Liver (tissue), 8 donors: ENCODE measurements at regions not wholly inside any gene's neighbourhood (a gene's known extent, or its start where the extent isn't known, plus 50 kb on each side); places are given as distances from the start of the nearest gene placed in this dataset.

Experiments used
- DNase-seq: peaks from one replicate; pipeline ENCODE4 v3.0.0-alpha.2; 2017; ENCODE audit warnings: low spot score
- H3K27ac ChIP-seq, 2 donors: one replicate each; pipeline ENCODE4 v1.7.0; 2013; ENCODE audit warnings: inconsistent platforms in 2 of 2, low read length in 2 of 2, control low read depth in 1 of 2, low read depth in 1 of 2, mild to moderate bottlenecking in 1 of 2
- H3K27me3 ChIP-seq, 4 donors: one replicate each; pipeline versions ENCODE4 v1.6.1 to v1.7.0; 2013; ENCODE audit warnings: low read length in 3 of 4, inconsistent platforms in 1 of 4, mild to moderate bottlenecking in 1 of 4, moderate library complexity in 1 of 4; ENCODE audit not compliant: control insufficient read depth in 4 of 4, insufficient read depth in 4 of 4
- H3K36me3 ChIP-seq, 4 donors: one replicate each; pipeline versions ENCODE4 v1.6.1 to v1.7.0; 2013; ENCODE audit warnings: low read length in 3 of 4, mild to moderate bottlenecking in 3 of 4, low read depth in 1 of 4, moderate library complexity in 1 of 4; ENCODE audit not compliant: control insufficient read depth in 4 of 4, insufficient read depth in 3 of 4
- H3K4me1 ChIP-seq, 4 donors: one replicate each; pipeline versions ENCODE4 v1.6.1 to v1.7.0; 2013; ENCODE audit warnings: low read length in 3 of 4, mild to moderate bottlenecking in 3 of 4, moderate library complexity in 1 of 4; ENCODE audit not compliant: control insufficient read depth in 4 of 4, insufficient read depth in 4 of 4
- H3K4me3 ChIP-seq, 3 donors: one replicate each; pipeline versions ENCODE4 v1.6.1 to v1.7.0; 2013; ENCODE audit warnings: low read length in 3 of 3, control low read depth in 1 of 3, low read depth in 1 of 3, mild to moderate bottlenecking in 1 of 3
- H3K9ac ChIP-seq, 2 donors: one replicate each; pipeline ENCODE4 v1.7.0; 2013; ENCODE audit warnings: low read length in 2 of 2, mild to moderate bottlenecking in 2 of 2, moderate library complexity in 2 of 2, control low read depth in 1 of 2, low read depth in 1 of 2
- H3K9me3 ChIP-seq, 4 donors: one replicate each; pipeline versions ENCODE4 v1.6.1 to v1.7.0; 2013; ENCODE audit warnings: low read length in 3 of 4; ENCODE audit not compliant: control insufficient read depth in 4 of 4
- ATF3 ChIP-seq: IDR thresholded peaks from 2 replicates; pipeline ENCODE4 v1.6.1; 2016; ENCODE audit warnings: antibody characterized with exemption
- EGR1 ChIP-seq, 2 donors: IDR thresholded peaks; 2 replicates each; pipeline ENCODE4 v1.6.1; 2016 to 2018; ENCODE audit warnings: antibody characterized with exemption in 2 of 2, low read depth in 2 of 2
- FOXA1 ChIP-seq: IDR thresholded peaks from 2 replicates; pipeline ENCODE4 v1.6.1; 2016; ENCODE audit warnings: antibody characterized with exemption
- FOXA2 ChIP-seq: IDR thresholded peaks from 2 replicates; pipeline ENCODE4 v1.6.1; 2016; ENCODE audit warnings: antibody characterized with exemption
- GABPA ChIP-seq, 2 donors: IDR thresholded peaks in 1 of 2; conservative IDR thresholded peaks in 1 of 2; 2 replicates each; pipeline ENCODE4 v1.6.1; 2016; ENCODE audit warnings: antibody characterized with exemption in 2 of 2, mild to moderate bottlenecking in 1 of 2, moderate library complexity in 1 of 2
- HNF4A ChIP-seq, 2 donors: conservative IDR thresholded peaks; 2 replicates each; pipeline ENCODE4 v1.6.1; 2016; ENCODE audit warnings: antibody characterized with exemption in 2 of 2, mild to moderate bottlenecking in 2 of 2
- HNF4G ChIP-seq: IDR thresholded peaks from 2 replicates; pipeline ENCODE4 v1.6.1; 2016; ENCODE audit warnings: antibody characterized with exemption
- RAD21 ChIP-seq, 2 donors: IDR thresholded peaks; 2 replicates each; pipeline ENCODE4 v1.6.1; 2016; ENCODE audit warnings: antibody characterized with exemption in 2 of 2, mild to moderate bottlenecking in 2 of 2
- REST ChIP-seq: IDR thresholded peaks from 2 replicates; pipeline ENCODE4 v1.6.1; 2016; ENCODE audit warnings: antibody characterized with exemption, mild to moderate bottlenecking
- RXRA ChIP-seq, 2 donors: IDR thresholded peaks; 2 replicates each; pipeline ENCODE4 v1.6.1; 2017 to 2018; ENCODE audit warnings: antibody characterized with exemption in 2 of 2, mild to moderate bottlenecking in 1 of 2
- SP1 ChIP-seq: IDR thresholded peaks from 2 replicates; pipeline ENCODE4 v1.6.1; 2018; ENCODE audit warnings: antibody characterized with exemption, mild to moderate bottlenecking
- TAF1 ChIP-seq: conservative IDR thresholded peaks from 2 replicates; pipeline ENCODE4 v1.6.1; 2016; ENCODE audit warnings: antibody characterized with exemption, mild to moderate bottlenecking
- YY1 ChIP-seq: IDR thresholded peaks from 2 replicates; pipeline ENCODE4 v1.6.1; 2016; ENCODE audit warnings: antibody characterized with exemption, mild to moderate bottlenecking
- WGBS: extraction: QIAGEN DNeasy Blood & Tissue Kit; methylation state at CpG from one replicate; pipeline ENCODE4 v1.1.7; 2013; 5-methylcytosine and 5-hydroxymethylcytosine counted together
- TF ChIP-seq, protein P1 (sequence below): fragments of 150-350 bp; IDR thresholded peaks from 2 replicates; pipeline ENCODE4 v1.5.1; 2017; ENCODE audit warnings: improper control_type of control experiment, low read depth, low read length; ENCODE audit not compliant: missing input control
- TF ChIP-seq, protein P2 (sequence below): IDR thresholded peaks from 2 replicates; pipeline ENCODE4 v1.6.1; 2016; ENCODE audit warnings: antibody characterized with exemption
- TF ChIP-seq, protein P3 (sequence below): IDR thresholded peaks from 2 replicates; pipeline ENCODE4 v1.6.1; 2016; ENCODE audit warnings: antibody characterized with exemption
- donor health status: healthy.
- donor health status: healthy.
- donor health status: healthy.
- donor health status: healthy.
- donor health status: healthy.

DNA sequence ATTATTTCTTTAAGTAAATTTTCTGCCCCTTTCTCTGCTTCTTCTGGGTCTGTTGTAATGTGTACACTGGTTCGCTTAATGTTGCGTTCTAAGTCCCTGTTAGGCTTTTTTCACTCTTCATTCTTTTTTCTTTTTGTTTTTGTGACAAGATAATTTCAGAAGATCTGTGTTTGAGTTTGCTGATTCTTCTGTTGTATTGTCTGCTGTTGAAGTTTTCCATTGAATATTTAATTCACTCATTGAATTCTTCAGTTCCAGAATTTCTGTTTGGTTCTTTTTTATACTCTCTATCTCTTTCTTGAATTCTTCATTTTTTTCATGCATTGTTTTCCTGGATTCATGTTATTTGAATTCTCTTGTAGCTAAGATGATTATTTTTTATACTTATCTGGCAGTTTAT, 66.3 kb upstream of the NUDT6 start:
- no peak for DNase-seq
- Histone ChIP-seq H3K27me3 (no peaks in the 10 kb centered on the region), H3K9ac (no peak overlapping the region), H3K27ac (no peak overlapping the region), H3K4me3 (no peak overlapping the region), H3K36me3 (peaks cover 0 to 4% (median 2%) of the 10 kb centered on the region in 4 donors), H3K4me1 (no peaks in the 10 kb centered on the region), H3K9me3 (peaks cover 0 to 3% (median 0%) of the 10 kb centered on the region in 4 donors)
- TF ChIP-seq FOXA1: no peak
- TF ChIP-seq, protein P1, sequence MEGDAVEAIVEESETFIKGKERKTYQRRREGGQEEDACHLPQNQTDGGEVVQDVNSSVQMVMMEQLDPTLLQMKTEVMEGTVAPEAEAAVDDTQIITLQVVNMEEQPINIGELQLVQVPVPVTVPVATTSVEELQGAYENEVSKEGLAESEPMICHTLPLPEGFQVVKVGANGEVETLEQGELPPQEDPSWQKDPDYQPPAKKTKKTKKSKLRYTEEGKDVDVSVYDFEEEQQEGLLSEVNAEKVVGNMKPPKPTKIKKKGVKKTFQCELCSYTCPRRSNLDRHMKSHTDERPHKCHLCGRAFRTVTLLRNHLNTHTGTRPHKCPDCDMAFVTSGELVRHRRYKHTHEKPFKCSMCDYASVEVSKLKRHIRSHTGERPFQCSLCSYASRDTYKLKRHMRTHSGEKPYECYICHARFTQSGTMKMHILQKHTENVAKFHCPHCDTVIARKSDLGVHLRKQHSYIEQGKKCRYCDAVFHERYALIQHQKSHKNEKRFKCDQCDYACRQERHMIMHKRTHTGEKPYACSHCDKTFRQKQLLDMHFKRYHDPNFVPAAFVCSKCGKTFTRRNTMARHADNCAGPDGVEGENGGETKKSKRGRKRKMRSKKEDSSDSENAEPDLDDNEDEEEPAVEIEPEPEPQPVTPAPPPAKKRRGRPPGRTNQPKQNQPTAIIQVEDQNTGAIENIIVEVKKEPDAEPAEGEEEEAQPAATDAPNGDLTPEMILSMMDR: no peak
- no peak for TF ChIP-seq ATF3
- no peak for TF ChIP-seq FOXA2
- no peak for TF ChIP-seq SP1
- TF ChIP-seq YY1: no peak
- no peak for TF ChIP-seq EGR1 (IDR thresholded peaks at IDR 0.05; ENCODE audit: low read depth in 2 of 2)
- TF ChIP-seq HNF4G: no peak
- no peak for TF ChIP-seq HNF4A (conservative IDR thresholded peaks at IDR 0.05)
- no peak for TF ChIP-seq RAD21 (IDR thresholded peaks at IDR 0.05)
- no peak for TF ChIP-seq TAF1
- TF ChIP-seq, protein P2, sequence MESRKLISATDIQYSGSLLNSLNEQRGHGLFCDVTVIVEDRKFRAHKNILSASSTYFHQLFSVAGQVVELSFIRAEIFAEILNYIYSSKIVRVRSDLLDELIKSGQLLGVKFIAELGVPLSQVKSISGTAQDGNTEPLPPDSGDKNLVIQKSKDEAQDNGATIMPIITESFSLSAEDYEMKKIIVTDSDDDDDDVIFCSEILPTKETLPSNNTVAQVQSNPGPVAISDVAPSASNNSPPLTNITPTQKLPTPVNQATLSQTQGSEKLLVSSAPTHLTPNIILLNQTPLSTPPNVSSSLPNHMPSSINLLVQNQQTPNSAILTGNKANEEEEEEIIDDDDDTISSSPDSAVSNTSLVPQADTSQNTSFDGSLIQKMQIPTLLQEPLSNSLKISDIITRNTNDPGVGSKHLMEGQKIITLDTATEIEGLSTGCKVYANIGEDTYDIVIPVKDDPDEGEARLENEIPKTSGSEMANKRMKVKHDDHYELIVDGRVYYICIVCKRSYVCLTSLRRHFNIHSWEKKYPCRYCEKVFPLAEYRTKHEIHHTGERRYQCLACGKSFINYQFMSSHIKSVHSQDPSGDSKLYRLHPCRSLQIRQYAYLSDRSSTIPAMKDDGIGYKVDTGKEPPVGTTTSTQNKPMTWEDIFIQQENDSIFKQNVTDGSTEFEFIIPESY: no peak
- TF ChIP-seq GABPA (IDR thresholded peaks at IDR 0.05 in 1 of 2, conservative IDR thresholded peaks at IDR 0.05 in 1 of 2): no peak
- TF ChIP-seq, protein P3, sequence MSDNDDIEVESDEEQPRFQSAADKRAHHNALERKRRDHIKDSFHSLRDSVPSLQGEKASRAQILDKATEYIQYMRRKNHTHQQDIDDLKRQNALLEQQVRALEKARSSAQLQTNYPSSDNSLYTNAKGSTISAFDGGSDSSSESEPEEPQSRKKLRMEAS: no peak
- TF ChIP-seq REST: no peak
- WGBS: 98% methylated on average over 2 of the region's 2 CpGs

DNA sequence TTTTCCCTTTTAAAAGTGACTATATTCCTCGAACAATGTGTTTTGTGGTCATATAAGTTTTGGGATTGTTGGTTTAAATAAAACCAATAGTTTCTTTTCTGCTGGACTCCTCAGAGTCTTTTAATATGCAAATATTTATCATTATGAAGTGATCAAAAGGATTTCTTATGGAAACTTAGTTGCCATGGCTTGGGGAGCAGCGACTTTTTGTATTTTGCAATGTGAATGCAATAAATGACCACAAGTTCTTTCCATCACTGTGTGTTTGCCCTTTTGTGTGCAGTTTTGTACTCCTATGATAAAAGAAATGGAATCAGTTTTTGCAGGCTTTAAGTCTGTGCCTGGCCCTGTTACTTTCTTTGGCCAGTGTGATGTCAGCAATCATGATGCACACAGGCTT, 68.5 kb upstream of the NUDT6 start:
- H3K9me3 ChIP-seq: peaks cover 0 to 3% (median 0%) of the 10 kb centered on the region in 4 donors
- no peak for TF ChIP-seq HNF4A (conservative IDR thresholded peaks at IDR 0.05)
- no peak for TF ChIP-seq REST
- TF ChIP-seq SP1: no peak
- TF ChIP-seq HNF4G: no peak
- TF ChIP-seq ATF3: no peak
- TF ChIP-seq GABPA (IDR thresholded peaks at IDR 0.05 in 1 of 2, conservative IDR thresholded peaks at IDR 0.05 in 1 of 2): no peak
- no peak for TF ChIP-seq FOXA2
- TF ChIP-seq YY1: no peak
- TF ChIP-seq RXRA (IDR thresholded peaks at IDR 0.05): no peak
- TF ChIP-seq, protein P2: no peak
- H3K27me3 ChIP-seq: no peaks in the 10 kb centered on the region
- WGBS: over 99% methylated on average over 2 of the region's 2 CpGs
- H3K4me3 ChIP-seq: no peak overlapping the region
- H3K9ac ChIP-seq: no peak overlapping the region
- DNase-seq: no peak
- H3K36me3 ChIP-seq: peaks cover 0 to 4% (median 0%) of the 10 kb centered on the region in 4 donors
- no peaks in the 10 kb centered on the region for H3K4me1 ChIP-seq
- no peak overlapping the region for H3K27ac ChIP-seq
